ENCODE measurements at regions not wholly inside any gene's neighbourhood (a gene's known extent, or its start where the extent isn't known, plus 50 kb on each side); places are given as distances from the start of the nearest gene placed in this dataset.

DNA sequence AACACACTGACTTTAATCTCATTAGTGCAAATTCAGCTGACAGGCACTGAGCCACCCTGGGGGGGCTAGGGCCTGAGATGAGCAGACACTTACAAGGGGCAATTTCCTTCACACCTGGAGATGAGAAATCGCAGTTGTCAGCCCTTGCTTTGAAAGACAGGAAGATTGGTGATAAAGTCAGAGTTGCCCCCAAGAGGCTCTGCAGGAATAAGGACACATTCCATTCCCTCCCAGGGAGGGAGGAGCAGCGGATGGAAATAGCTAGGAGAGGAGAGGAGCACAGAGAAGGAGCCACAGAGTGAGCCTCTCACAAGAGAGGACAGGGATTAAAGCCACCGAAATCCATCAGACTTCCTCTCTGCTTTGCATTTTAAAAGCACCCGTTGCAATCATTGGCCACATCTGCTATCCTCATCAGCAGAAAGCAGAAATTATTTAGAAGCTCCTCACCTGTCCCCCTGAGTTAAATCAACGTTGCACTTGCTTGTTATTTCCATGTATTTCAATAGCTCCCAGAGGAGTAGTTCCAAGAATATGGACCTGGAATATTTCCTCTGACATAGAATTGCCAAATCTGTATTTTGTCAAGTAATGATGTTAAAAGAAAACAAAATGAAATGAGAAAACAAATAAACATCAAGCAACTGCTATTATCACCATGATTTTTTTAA is 213.7 kb downstream of the BARX2 start:
- H3K9ac ChIP-seq (ENCODE audit: low read length): no peak overlapping the region
- no peak overlapping the region for H3K4me3 ChIP-seq (replicated peaks in 1 of 2; ENCODE audit: low read depth in 1 of 2, low read length in 2 of 2)
- no peaks in the 10 kb centered on the region for H3K4me1 ChIP-seq (ENCODE audit: control insufficient read depth in 1 of 2, insufficient read depth in 2 of 2, low read length in 2 of 2)
- H3K27ac ChIP-seq (ENCODE audit: low read depth, low read length): no peak overlapping the region
- no peaks in the 10 kb centered on the region for H3K36me3 ChIP-seq (ENCODE audit: control insufficient read depth in 1 of 2, insufficient read depth in 2 of 2, low read length in 2 of 2)
- intact Hi-C loops (cut with micrococcal nuclease): no loop called here
- TF ChIP-seq EGR1 (IDR thresholded peaks at IDR 0.05; ENCODE audit: low read depth) (no peak), CBX3 (IDR thresholded peaks at IDR 0.05; ENCODE audit: low read depth) (no peak), YY1 (IDR thresholded peaks at IDR 0.05; ENCODE audit: extremely low read depth, insufficient replicate concordance, low read depth, low read length) (no peak), CTCF (IDR thresholded peaks at IDR 0.05 in 2 of 3, conservative IDR thresholded peaks at IDR 0.05 in 1 of 3; ENCODE audit: borderline replicate concordance in 1 of 3, insufficient read depth in 1 of 3, low read depth in 2 of 3, low read length in 2 of 3) (no peak), FOSL1 (IDR thresholded peaks at IDR 0.05; ENCODE audit: low read depth) (no peak), ZFX (IDR thresholded peaks at IDR 0.05) (no peak), ZNF274 (IDR thresholded peaks at IDR 0.05; ENCODE audit: low read depth, low read length) (no peak), JUND (IDR thresholded peaks at IDR 0.05) (no peak), POLR2A (IDR thresholded peaks at IDR 0.05; ENCODE audit: borderline replicate concordance, extremely low read depth, insufficient read depth, insufficient read length) (no peak), POLR2AphosphoS5 (IDR thresholded peaks at IDR 0.05; ENCODE audit: low read depth, low read length) (no peak), EZH2phosphoT487 (IDR thresholded peaks at IDR 0.05; ENCODE audit: borderline replicate concordance) (no peak), RAD21 (IDR thresholded peaks at IDR 0.05; ENCODE audit: low read depth) (no peak), ELF1 (IDR thresholded peaks at IDR 0.05; ENCODE audit: borderline replicate concordance, low read depth) (no peak)
- TF ChIP-seq, protein P1, sequence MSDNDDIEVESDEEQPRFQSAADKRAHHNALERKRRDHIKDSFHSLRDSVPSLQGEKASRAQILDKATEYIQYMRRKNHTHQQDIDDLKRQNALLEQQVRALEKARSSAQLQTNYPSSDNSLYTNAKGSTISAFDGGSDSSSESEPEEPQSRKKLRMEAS (IDR thresholded peaks at IDR 0.05): no peak
- TF ChIP-seq, protein P2, sequence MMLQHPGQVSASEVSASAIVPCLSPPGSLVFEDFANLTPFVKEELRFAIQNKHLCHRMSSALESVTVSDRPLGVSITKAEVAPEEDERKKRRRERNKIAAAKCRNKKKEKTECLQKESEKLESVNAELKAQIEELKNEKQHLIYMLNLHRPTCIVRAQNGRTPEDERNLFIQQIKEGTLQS (IDR thresholded peaks at IDR 0.05): no peak
- TF ChIP-seq, protein P3, sequence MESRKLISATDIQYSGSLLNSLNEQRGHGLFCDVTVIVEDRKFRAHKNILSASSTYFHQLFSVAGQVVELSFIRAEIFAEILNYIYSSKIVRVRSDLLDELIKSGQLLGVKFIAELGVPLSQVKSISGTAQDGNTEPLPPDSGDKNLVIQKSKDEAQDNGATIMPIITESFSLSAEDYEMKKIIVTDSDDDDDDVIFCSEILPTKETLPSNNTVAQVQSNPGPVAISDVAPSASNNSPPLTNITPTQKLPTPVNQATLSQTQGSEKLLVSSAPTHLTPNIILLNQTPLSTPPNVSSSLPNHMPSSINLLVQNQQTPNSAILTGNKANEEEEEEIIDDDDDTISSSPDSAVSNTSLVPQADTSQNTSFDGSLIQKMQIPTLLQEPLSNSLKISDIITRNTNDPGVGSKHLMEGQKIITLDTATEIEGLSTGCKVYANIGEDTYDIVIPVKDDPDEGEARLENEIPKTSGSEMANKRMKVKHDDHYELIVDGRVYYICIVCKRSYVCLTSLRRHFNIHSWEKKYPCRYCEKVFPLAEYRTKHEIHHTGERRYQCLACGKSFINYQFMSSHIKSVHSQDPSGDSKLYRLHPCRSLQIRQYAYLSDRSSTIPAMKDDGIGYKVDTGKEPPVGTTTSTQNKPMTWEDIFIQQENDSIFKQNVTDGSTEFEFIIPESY (IDR thresholded peaks at IDR 0.05; ENCODE audit: extremely low read depth, insufficient replicate concordance, low read length): no peak
- BruUV-seq (replicated peaks): no TSS peak
- POLR2A ChIA-PET: no interaction called here
- no peaks in the 10 kb centered on the region for H3K27me3 ChIP-seq (ENCODE audit: insufficient read depth, low read length)
- H2AFZ ChIP-seq (ENCODE audit: low read depth, low read length, poor library complexity, severe bottlenecking): no peak overlapping the region
- no peak overlapping the region for H3K4me2 ChIP-seq (ENCODE audit: low read length)
- DNase-seq (ENCODE audit: low read depth, low spot score): no peak
- no peaks in the 10 kb centered on the region for H4K20me1 ChIP-seq (ENCODE audit: insufficient read depth)
- no peaks in the 10 kb centered on the region for H3K79me2 ChIP-seq (ENCODE audit: insufficient read depth, low read length)
- H3K9me2 ChIP-seq (ENCODE audit: insufficient read depth): no peaks in the 10 kb centered on the region
- no peak for ATAC-seq
- RAD21 ChIA-PET (ENCODE audit: low non-redundant PET in 1 of 2, low total read pairs in 2 of 2, uncharacterized antibody in 2 of 2, unreplicated experiment in 2 of 2): no interaction called here
- no peaks in the 10 kb centered on the region for H3K9me3 ChIP-seq (ENCODE audit: control insufficient read depth in 1 of 2, insufficient read depth in 1 of 2, low read depth in 1 of 2, low read length in 2 of 2)
- CTCF ChIA-PET: no interaction called here

All from HCT116 (cell line).